SK-N-MC (cell line): ENCODE measurements at regions not wholly inside any gene's neighbourhood (a gene's known extent, or its start where the extent isn't known, plus 50 kb on each side); places are given as distances from the start of the nearest gene placed in this dataset.

Experiments
- EZH2 ChIP-seq: fragments of 200-600 bp; sonication (generic); IDR thresholded peaks from one replicate; pipeline ENCODE4 v1.6.1; 2017; ENCODE audit warnings: antibody characterized with exemption
- POLR2AphosphoS5 ChIP-seq: IDR thresholded peaks from 2 replicates; pipeline ENCODE4 v1.6.1; 2012; ENCODE audit warnings: mild to moderate bottlenecking, low read depth, low read length, borderline replicate concordance

DNA sequence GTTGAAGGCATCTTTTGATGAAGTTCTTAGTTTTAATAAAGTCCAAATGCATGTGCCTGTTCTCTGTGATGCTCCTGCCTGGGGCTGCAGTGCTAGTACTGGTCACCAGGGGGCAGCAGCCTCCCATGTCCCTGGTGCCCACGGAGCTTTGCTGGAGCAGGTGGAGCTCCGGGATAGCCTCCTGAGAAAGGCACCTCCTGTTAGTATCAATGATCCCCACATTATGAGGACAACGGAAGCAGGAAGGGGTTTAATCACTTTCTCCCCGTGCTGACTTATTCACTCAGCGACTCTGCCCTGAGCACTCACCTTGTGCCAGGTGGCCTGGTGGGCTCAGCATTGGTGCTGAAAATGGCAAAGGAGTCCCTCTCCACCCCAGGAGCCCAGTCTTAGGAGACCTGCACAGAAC, 123.0 kb upstream of the PZP start:
- TF ChIP-seq EZH2 (no peak), POLR2AphosphoS5 (no peak)
